ENCODE measurements at regions not wholly inside any gene's neighbourhood (a gene's known extent, or its start where the extent isn't known, plus 50 kb on each side); places are given as distances from the start of the nearest gene placed in this dataset.

DNA sequence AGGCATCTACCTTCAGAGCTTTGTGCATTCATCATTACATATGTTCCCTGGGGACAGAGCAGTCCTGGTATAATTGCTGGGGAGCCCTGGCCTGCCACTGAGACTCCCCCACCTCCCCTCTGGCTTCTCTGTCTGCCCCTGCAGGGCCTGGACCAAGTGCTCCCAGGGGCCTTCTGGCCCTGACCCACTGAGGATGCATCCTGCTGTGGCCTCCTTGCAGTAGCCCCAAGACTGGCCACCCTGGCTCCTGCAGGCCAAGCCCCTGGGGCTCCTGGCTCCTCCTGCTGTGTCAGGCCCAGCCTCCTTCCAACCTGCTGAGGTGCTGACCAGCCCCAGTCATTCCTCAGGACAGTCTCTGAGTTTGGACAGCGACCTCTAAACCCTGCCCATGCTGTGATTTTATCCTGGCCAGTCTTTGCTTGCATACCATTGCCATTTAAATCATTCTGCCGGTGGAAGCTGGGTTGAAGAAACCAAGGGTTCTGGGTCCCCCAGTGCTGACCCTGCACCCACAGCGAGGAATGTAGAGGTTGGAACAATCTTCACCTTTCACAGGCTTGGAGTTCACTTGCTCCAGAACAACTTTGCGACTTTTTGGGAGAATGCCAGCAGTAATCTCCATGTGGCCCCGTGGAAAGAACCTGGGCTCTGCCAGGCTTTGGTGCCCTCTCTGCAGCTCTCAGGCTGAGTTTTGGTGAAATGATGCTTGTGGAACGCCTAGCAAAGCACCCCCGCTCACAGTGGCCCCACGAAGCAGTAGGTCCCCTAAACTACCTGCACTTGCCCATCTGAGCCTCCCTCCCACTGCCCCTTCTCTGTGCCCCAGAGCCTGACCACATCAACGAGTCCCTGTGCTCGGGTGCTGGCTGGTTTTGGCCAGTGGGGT lies 167.3 kb upstream of the GLI2 start:
- no peak for DNase-seq (ENCODE audit: extremely low read depth, low read depth)
- TF ChIP-seq, protein P1, sequence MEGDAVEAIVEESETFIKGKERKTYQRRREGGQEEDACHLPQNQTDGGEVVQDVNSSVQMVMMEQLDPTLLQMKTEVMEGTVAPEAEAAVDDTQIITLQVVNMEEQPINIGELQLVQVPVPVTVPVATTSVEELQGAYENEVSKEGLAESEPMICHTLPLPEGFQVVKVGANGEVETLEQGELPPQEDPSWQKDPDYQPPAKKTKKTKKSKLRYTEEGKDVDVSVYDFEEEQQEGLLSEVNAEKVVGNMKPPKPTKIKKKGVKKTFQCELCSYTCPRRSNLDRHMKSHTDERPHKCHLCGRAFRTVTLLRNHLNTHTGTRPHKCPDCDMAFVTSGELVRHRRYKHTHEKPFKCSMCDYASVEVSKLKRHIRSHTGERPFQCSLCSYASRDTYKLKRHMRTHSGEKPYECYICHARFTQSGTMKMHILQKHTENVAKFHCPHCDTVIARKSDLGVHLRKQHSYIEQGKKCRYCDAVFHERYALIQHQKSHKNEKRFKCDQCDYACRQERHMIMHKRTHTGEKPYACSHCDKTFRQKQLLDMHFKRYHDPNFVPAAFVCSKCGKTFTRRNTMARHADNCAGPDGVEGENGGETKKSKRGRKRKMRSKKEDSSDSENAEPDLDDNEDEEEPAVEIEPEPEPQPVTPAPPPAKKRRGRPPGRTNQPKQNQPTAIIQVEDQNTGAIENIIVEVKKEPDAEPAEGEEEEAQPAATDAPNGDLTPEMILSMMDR (IDR thresholded peaks at IDR 0.05; ENCODE audit: low read depth, low read length), result no peak

DNA sequence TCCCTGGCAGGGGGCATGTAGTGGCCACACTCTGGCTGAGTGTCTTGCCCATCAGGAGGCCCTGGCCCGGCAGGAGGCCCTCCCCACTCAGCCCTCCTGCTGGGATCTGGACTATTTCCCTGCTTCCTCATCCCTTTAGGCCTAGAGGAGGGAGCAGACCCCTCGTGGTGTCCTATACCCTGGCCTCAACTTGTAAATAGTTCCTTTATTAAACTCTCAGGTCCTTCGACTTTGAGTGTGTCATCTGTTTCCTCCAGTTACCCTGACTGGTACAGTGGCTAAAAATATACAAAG lies 166.7 kb upstream of the GLI2 start:
- TF ChIP-seq, protein P1 (IDR thresholded peaks at IDR 0.05; ENCODE audit: low read depth, low read length), result no peak
- DNase-seq (ENCODE audit: extremely low read depth, low read depth), result no peak

DNA sequence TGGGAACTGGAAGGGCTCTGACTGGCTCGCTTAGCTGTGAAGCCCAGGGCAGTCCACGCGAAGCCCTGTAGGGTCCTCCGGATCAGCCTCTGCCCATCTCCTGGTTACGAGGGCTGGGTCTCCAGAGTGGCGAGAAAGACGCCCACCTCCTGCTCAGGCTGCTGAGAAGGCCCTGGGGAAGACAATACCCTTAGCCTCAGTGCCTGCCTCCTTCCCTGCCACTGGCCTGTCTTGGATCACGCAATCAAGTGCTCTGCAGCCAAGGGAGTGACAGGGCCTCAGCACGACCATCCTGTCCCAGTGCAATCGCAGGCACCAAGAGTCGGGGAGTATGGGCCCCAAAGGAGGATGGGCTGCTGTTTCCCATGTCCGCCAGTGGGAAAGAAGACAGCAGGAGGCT lies 165.7 kb upstream of the GLI2 start:
- TF ChIP-seq, protein P1 (IDR thresholded peaks at IDR 0.05; ENCODE audit: low read depth, low read length), result no peak
- DNase-seq (ENCODE audit: extremely low read depth, low read depth), result no peak

DNA sequence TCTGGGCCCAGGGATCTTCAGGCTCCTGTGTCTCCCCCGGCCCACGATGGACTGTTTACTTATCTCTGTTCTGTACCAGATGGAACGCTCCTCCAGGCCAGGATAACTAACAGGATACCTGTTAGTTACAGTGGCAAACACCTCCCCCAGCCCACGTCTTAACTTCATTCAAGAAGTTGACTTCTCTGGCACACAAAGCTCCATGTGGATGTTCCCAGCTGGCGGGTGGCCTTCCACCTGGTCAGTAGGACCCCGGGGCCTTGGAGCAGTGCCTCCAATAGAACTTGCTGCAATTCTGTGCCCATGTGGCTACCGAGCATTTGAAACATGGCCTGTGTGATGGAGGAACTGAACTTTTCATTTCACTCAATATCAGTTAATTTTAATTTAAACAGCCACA lies 165.1 kb upstream of the GLI2 start:
- no peak for DNase-seq (ENCODE audit: extremely low read depth, low read depth)
- TF ChIP-seq, protein P1 (IDR thresholded peaks at IDR 0.05; ENCODE audit: low read depth, low read length), result no peak

DNA sequence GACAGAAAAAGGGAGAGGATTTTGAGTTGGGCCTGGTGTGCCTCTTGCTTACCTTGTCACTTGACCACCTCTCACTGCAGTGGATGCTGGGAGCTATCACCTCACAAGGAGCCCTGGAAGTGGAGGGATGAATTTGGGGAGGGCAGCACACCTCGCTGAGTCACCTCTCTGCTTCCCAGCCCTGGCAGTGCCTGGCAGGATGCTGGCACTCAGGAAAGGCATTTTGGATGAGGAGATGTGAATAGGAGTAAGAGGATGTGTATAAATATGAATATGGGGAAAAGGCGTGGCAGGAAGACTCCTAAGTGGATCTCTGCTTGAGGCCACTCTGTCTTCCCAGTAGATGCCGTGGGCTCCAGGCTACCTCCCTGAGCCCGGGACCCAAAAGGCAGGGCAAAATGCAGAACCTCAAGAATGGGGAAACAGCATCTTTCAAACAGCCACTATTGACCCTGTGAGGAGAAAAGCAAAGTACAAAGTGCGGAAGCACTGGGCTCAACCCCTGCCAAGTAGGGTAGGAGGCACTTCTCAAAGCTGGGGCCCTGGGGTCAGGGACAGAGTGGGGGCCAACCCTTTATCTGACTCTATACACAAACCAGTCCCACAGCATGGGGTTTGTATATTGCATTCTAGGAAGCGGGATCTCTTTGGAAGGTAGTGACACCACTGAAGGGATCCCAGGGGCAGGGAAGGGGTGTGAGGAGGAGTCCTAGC lies 164.5 kb upstream of the GLI2 start:
- TF ChIP-seq, protein P1 (IDR thresholded peaks at IDR 0.05; ENCODE audit: low read depth, low read length), result no peak
- DNase-seq (ENCODE audit: extremely low read depth, low read depth), result no peak

DNA sequence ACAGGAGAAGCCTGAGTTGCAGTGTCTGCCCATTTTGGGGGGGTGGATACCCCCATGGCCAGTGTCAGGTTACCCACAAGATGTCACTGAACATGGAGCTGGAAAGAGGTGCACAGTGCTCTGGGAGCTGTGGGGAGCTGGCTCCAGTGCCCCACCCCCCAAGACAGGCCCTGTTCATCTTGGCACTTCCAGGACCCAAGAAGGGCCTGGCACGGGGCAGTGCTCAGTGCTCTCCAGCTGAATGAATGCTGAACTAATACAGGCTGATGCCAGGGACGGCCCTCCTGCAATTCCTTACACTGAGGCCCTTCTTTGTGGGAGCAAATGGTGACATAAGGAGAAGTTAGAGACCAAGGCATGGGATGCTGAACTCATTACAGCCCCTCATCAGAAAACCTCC lies 163.4 kb upstream of the GLI2 start:
- TF ChIP-seq, protein P1 (IDR thresholded peaks at IDR 0.05; ENCODE audit: low read depth, low read length), result no peak
- DNase-seq (ENCODE audit: extremely low read depth, low read depth), result no peak

DNA sequence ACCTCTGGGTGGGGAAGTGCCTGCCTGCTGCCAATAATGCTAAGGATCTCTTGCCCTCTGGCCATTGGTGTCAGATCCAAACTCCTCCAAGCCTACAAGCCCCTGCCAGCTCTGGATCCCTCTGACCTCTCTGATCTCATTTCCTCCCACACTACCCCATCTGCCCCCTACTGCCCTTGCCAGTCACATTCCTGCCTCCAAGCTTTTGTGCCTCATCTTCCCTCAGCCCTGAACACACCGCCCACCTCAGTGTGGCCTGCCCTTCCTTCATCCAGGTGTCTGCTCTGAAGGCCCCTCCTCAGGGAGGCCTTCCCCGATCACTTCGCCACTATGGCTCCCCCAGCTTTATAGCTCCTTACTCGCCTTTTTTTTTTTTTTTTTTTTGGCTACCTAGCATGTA lies 161.0 kb upstream of the GLI2 start:
- no peak for DNase-seq (ENCODE audit: extremely low read depth, low read depth)
- TF ChIP-seq, protein P1 (IDR thresholded peaks at IDR 0.05; ENCODE audit: low read depth, low read length), result no peak

Measured in AG09319 (cell line).